Ramos (cell line): ENCODE measurements at regions not wholly inside any gene's neighbourhood (a gene's known extent, or its start where the extent isn't known, plus 50 kb on each side); places are given as distances from the start of the nearest gene placed in this dataset.
"Not testable (repeated sequence)": the region's sequence is repeated elsewhere in the genome, so short reads cannot be mapped to it uniquely, and the experiment has no call there.

Experiments
- in situ Hi-C: fragments of 300-500 bp; cut with MboI; formaldehyde crosslinking; loops from one replicate; pipeline ENCODE4 v1.14.3; 2022; ENCODE audit warnings: low sequenced_read_pairs; ENCODE audit not compliant: unreplicated experiment

DNA sequence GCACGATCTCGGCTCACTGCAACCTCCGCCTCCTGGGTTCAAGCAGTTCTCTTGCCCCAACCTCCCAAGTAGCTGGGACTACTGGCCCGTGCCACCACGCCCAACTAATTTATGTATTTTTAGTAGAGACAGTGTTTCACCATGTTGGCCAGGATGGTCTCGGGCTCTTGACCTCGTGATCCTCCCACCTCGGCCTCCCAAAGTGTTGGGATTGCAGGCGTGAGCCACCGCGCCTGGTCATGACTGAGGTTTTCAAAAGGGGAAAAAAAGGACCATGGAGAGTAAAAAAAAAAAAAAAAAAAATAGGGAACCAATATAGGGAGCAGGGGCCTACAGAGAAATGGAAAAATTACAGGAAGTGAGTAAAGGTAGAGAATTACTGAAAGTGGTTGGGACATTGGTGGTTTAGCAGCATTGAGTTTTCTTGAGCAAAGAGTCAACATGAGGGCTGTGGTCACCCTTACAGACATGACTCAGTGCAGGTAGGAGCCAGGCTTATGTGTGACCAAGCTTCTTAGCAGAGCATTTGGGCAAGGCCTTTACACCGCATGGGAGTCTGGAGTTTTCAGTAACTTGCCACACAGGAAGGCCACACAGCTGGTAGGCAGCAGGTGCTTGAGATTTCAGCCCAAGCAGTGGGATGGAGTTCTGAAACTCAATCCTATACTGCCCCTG, 447.3 kb downstream of the HS3ST3B1 start:
- in situ Hi-C loops = no loop called here

DNA sequence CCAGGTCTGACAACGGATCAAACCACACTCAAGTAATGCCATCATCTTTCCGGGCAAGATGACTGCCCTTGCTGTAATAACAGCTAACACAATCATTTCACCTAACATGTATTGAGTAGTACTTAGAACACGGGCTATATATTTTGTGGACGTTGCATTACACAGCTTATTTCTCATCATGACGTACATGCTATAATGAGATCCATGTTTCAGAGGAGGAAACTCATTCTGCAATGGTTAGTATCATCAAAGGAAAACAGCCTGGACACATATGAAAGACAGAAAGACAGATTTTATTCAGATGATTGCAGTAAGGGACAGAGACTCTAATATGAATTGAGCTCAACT, 446.7 kb downstream of the HS3ST3B1 start:
- in situ Hi-C loops = no loop called here

DNA sequence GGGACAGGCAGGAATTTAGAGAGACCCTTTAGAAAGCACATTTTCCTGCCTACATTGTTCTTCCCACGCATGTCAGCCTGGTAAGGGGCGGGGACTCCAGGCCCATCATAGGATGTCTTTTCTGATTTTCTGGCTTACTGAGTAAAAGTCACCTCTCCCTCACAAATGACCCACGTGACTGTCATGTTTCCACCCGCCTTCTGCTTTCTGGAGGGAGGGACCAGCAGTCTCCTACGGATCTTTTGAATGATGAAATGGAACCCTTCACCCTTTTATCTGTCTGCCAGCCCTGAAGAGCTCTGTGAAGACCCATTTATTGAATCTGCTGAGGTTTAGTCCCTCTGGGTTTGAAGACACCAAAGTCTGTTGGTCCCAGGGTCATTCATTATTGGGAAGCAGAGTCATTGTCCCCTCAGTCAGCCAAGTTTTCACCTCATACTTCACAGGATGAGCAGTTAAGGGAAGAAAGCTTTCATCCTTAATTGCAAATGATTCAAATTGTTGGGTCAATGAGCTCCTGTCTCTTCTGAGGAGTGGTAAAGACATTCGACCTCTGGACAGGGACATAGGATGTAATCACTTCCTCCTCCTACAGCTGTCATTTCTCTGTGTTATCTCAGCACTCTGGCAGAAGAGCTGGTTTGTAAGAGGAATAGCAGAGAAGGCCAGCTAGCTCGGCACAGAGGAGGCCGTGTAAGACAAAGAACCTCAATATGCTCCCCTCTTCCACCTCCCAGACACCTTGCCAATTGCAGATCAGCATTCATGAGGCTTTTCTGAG, 446.1 kb downstream of the HS3ST3B1 start:
- in situ Hi-C loops = no loop called here

GRCh38 chr17:14745541-14745940, 444.7 kb downstream of the HS3ST3B1 start:
- in situ Hi-C loops = no loop called here

- in situ Hi-C loops = no loop called here
These were observed 444.0 kb downstream of the HS3ST3B1 start for GRCh38 chr17:14744761-14745473.

DNA sequence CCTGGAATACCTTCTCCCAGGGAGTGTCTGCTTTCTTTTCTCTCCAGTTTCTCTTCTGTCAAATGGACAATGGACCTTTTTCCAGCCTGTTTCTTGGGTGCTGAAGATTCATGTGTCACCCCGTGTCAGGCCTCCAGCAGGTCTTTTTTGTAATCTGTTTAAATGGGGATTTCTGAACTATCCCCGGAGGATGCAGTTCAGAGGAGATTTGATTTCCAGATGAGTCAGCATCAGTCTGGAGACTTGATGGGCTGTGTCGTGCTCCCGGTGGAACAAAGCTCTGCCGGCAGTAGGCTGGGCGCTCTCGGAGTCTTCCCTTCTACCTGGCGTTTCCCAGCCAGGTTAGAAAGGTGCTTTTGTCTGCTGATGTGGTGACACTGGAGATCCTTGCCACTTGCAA, 440.6 kb downstream of the HS3ST3B1 start:
- in situ Hi-C loops = no loop called here

DNA sequence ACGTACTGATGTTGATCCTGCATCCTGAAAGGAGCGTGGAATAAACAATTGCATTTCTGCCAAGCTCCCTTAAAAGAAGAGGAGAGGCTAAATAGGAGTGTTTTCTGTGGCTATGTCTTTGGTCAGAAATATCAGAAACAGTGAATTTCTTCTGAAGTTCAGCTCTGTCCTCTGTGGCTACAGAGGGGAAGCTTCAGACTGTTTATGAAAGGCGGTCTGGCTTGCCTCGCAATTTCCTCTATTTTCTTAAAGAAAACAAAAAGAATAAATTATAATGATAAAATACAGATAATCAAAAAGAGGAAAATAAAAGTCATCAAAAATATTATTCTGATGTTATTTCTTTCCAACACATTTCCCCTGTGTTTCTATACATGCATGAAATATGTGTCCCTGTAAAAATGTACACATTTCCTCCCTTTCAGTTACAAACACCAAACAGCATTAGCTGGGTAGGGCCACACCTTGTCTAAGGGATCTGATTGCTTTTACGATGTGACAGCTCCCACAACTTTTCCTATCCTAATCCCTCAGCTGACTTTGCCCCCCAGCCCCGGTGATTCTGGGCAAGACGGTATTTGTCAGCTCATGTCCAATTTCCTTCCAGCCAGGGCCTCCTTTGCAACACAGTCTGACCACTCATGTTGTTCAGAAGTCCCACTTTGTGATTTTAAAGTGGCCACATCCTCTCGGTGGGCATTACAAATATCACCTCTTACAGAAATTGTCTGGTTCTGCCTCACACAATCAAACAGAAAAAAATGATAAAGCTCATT, 439.0 kb downstream of the HS3ST3B1 start:
- in situ Hi-C loops = no loop called here

GRCh38 chr17:14738652-14738988, 437.7 kb downstream of the HS3ST3B1 start:
- in situ Hi-C loops = no loop called here

DNA sequence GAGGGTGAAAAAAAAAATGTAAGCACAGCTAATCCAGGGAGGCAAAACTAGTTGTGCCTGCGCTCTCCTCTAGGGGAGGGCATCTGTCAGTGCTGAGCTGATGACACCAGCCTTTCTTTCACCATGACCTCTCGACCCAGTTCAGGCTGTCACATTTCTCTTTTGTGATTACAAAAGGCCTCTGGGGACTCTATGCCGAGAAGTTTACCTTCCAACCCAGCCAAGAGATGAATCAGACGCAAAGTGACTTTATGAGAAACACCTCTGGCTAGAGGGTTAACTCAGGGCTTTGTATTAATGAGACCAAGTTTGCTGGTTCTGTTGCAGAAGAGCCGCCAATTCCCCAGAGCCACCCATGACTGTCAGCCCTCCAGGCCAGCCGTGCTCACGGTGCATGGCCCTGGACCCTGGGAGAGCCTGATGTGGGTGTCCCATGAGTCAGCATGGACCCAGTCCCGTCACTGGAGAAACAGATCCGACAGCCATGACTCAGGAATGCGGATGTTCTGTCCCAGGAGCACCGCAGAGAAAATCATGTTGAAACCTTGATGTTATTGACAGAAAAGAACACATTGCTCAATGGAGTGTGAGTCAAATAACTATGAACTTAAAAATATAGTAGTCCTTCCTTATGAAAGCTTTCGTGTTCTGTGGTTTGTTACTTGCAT, 437.2 kb downstream of the HS3ST3B1 start:
- in situ Hi-C loops = no loop called here

DNA sequence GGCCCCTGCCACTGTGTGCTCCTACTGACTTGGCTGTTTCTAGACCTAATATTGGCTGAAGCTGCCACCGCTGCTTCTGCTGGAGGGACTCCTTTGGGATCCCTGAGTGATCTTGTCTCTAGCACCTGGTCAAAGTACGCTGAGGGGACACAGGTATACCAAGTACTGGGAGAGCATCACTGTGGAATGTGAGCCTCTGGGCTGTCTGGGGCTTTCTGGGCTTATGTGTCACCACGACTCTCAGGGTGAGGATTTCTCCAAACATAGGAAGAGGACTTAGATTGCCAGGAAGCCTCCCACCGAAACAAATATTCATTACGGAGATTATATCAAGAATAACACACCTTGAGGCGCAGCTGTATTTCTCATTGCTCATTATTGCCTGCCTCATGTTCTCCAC, 435.8 kb downstream of the HS3ST3B1 start:
- in situ Hi-C loops = no loop called here

DNA sequence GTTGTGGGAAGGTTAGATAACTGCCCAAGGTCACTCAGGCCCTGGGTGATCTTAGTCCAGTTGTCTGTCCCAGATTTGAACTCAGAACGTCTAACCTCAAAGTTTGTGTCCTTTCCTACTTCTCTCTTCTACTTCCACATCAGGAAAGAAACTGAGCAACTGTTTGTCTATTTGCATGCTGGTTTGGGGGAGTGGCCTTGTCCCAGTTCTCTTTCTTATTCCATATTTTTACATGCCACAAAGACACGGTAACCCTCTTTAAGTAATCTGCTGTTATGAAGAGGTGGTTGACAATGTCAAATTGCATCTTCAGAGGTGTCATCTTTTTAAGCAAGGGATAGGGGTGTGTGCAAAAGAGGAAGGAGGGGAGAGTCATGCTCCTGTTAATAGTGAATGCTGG, 432.5 kb downstream of the HS3ST3B1 start:
- in situ Hi-C loops = no loop called here

DNA sequence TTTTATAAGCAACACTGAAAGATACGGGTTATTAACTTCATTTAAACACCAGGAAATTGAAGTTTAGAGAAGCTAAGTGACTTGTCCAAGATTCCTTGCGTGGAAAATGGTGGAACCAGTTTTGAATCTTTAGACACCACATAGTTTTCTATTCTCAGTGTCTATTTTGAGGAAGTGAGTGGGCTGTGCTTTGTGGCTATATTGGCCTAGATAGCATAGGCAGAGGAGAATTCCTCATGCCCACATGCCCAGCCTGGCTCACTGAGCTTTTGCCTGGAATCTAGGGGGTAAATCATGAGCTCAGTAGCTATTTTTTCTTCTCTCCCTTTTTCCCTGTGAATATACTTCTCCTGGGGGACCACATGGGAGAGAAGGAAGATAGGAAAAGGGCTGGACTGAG, 431.3 kb downstream of the HS3ST3B1 start:
- in situ Hi-C loops = no loop called here

- in situ Hi-C loops = no loop called here
These were observed 430.7 kb downstream of the HS3ST3B1 start for GRCh38 chr17:14731591-14731990.

- in situ Hi-C loops = no loop called here
These were observed 429.9 kb downstream of the HS3ST3B1 start for GRCh38 chr17:14730821-14731220.

- in situ Hi-C loops = no loop called here
These were observed 424.8 kb downstream of the HS3ST3B1 start for GRCh38 chr17:14725729-14726128.

DNA sequence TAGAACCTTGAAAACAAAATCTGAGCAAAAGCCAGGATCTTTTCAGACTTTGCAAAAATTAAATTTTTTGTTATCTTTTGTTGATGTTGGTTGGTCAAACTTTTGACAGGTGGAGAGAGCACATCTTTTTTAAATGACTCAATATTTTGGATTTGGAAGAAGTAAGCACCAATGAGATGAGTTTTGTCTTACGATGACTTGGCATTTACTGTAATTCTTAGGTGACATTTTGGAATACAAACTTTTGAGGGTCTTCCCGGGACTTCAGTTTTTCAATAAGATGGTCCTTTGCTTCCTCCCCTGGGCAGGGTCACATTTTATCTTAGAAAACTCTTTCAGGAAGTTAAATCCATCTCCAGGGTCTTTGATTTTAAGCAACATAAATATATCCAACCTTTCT, 423.9 kb downstream of the HS3ST3B1 start:
- in situ Hi-C loops = no loop called here

GRCh38 chr17:14723349-14723748, 422.5 kb downstream of the HS3ST3B1 start:
- in situ Hi-C loops = not testable (repeated sequence)

GRCh38 chr17:14719942-14720341, 419.1 kb downstream of the HS3ST3B1 start:
- in situ Hi-C loops = no loop called here

DNA sequence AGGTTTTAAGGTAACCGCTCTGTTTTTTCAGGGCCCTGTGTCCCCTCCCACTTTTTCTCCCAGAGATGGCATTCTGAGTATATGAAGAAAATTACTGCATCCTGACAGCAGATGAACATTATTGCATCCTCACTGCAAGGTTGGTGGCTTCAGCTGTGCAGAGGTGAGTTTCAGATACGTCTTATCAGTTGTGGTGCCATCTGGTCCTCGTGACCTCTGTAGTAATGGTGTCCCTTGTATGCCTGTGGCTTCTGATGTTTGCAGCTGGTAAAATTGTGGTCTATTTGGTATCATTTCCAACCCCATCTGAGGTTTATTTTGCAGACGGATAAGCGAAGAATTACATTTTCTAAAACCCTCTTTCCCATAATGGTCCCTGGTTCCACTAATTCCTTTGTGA, 417.0 kb downstream of the HS3ST3B1 start:
- in situ Hi-C loops = no loop called here

GRCh38 chr17:14715561-14715960, 414.7 kb downstream of the HS3ST3B1 start:
- in situ Hi-C loops = no loop called here
